Left lung (tissue), 4 donors: ENCODE measurements at regions not wholly inside any gene's neighbourhood (a gene's known extent, or its start where the extent isn't known, plus 50 kb on each side); places are given as distances from the start of the nearest gene placed in this dataset.

ENCODE experiments used
- ATAC-seq: fragments of 200-7000 bp; cut with Tn5 transposase; one replicate; pipeline ENCODE4 v1.9.1; 2020; ENCODE audit warnings: moderate library complexity
- DNase-seq, 4 donors: peaks; one replicate each; pipeline ENCODE4 v3.0.0-alpha.2; 2013 to 2020
- H3K27ac ChIP-seq, 2 donors: fragments of 200-600 bp; sonication (generic) in 1 of 2; one replicate each; pipeline versions ENCODE4 v1.5.0 to v1.8.0; 2020 to 2021
- H3K27me3 ChIP-seq, 2 donors: fragments of 200-600 bp; sonication (generic) in 1 of 2; one replicate each; pipeline versions ENCODE4 v1.5.0 to v1.8.0; 2020 to 2021
- H3K36me3 ChIP-seq, 2 donors: fragments of 200-600 bp; sonication (generic) in 1 of 2; one replicate each; pipeline versions ENCODE4 v1.5.0 to v1.8.0; 2020 to 2021
- H3K4me1 ChIP-seq, 2 donors: fragments of 200-600 bp; one replicate each; pipeline ENCODE4 v1.8.0; 2021
- H3K4me3 ChIP-seq, 2 donors: fragments of 200-600 bp; sonication (generic) in 1 of 2; one replicate each; pipeline versions ENCODE4 v1.5.0 to v1.8.0; 2020 to 2021; ENCODE audit warnings: mild to moderate bottlenecking in 1 of 2
- H3K9me3 ChIP-seq, 2 donors: fragments of 200-600 bp; sonication (generic) in 1 of 2; one replicate each; pipeline versions ENCODE4 v1.5.0 to v1.8.0; 2020 to 2021
- intact Hi-C, 2 donors: fragments of 100-400 bp; cut with DNase I; formaldehyde crosslinking; loops; one replicate each; pipeline versions ENCODE4 v1.11.2 to v1.14.2; 2022
- TF ChIP-seq, protein P1 (sequence below), 2 donors: fragments of 200-600 bp; sonication (generic) in 1 of 2; IDR thresholded peaks; one replicate each; pipeline versions ENCODE4 v1.5.0 to v1.8.0; 2021; ENCODE audit warnings: antibody characterized with exemption in 2 of 2
- donor health status: DM: no; HTN: yes; CAD: no.
- donor health status: DM: no; HTN: no; CAD: no.

DNA sequence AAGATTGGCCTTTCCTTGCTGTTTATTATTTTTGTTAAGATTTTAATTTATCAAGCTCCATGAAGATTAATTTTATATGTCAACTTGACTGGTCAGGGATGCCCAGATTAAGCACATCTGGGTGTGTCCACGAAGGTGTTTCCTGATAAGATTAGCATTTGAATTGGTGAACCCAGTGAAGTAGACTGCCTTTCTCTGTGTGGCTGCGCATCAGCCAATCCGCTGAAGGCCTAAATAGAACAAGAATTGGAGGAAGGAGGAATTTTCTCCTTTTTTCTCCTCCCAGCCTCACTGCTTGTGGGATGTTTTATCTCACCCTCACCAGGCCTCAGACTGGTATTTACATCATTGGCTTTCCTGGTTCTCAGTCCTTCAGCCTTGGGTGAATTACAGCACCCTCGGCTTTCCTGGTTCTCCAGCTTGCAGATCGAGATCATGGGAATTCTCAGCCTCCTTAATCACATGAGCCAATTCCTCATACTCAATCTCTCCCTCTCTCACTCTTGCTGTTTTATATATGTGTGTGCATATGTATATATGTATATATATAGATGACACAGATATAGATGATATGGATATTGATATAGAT is 135.4 kb upstream of the SPEF2 start:
- Histone ChIP-seq H3K27me3 (no peaks in the 10 kb centered on the region), H3K27ac (no peak overlapping the region), H3K36me3 (no peaks in the 10 kb centered on the region), H3K4me3 (no peak overlapping the region), H3K4me1 (peaks cover 13 to 34% of the 10 kb centered on the region in 2 donors), H3K9me3 (no peaks in the 10 kb centered on the region)
- intact Hi-C loops, result no loop called here
- DNase-seq (no peak), ATAC-seq (no peak)
- TF ChIP-seq, protein P1, sequence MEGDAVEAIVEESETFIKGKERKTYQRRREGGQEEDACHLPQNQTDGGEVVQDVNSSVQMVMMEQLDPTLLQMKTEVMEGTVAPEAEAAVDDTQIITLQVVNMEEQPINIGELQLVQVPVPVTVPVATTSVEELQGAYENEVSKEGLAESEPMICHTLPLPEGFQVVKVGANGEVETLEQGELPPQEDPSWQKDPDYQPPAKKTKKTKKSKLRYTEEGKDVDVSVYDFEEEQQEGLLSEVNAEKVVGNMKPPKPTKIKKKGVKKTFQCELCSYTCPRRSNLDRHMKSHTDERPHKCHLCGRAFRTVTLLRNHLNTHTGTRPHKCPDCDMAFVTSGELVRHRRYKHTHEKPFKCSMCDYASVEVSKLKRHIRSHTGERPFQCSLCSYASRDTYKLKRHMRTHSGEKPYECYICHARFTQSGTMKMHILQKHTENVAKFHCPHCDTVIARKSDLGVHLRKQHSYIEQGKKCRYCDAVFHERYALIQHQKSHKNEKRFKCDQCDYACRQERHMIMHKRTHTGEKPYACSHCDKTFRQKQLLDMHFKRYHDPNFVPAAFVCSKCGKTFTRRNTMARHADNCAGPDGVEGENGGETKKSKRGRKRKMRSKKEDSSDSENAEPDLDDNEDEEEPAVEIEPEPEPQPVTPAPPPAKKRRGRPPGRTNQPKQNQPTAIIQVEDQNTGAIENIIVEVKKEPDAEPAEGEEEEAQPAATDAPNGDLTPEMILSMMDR (IDR thresholded peaks at IDR 0.05), result no peak

DNA sequence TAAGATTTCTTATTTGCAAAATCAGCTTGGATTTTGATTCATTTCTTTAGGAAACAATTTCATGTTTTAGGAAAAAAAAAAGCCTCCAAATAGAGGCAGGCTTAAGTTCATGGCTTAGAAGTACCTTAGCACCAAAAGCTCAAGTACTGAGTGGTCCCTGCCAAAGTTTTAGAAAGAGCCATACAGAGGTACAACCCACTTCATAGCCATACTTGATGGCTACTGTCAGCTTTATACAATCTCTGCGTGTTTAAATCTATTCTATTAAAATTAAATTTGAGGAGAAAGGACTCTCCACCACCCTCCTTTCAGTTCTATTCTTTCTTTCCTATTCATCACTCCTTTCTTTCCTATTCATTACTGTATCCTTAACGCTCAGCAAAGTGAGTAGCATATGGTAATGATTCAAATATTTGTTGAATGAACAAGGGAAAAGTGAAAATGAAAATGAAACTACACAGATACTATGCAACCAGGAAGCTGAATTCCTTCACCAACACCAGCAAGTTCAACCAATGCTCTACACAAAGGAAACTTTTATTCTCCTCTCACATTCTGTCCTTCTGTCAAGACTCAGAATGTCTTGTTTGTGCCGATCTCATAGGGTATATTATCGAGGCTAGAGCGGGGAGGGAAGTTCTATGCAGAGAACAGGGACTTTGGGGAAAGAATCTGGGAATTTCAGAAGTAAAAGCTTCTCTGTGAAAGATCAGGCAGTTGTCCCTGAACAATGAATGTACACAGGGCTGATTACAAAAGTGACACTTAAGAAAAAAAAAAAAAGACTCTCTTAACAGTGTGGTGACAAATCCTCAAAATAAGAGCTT is 138.6 kb upstream of the SPEF2 start:
- Histone ChIP-seq H3K27me3 (no peaks in the 10 kb centered on the region), H3K4me1 (peaks cover 13 to 39% of the 10 kb centered on the region in 2 donors), H3K4me3 (peak overlapping the region in 1 of 2 donors; percentile 18), H3K36me3 (no peaks in the 10 kb centered on the region), H3K27ac (peak overlapping the region; percentile 50 to 80), H3K9me3 (no peaks in the 10 kb centered on the region)
- TF ChIP-seq, protein P1 (IDR thresholded peaks at IDR 0.05), result no peak
- DNase-seq (no peak), ATAC-seq (peak; percentile 92)
- intact Hi-C loops, result no loop called here

DNA sequence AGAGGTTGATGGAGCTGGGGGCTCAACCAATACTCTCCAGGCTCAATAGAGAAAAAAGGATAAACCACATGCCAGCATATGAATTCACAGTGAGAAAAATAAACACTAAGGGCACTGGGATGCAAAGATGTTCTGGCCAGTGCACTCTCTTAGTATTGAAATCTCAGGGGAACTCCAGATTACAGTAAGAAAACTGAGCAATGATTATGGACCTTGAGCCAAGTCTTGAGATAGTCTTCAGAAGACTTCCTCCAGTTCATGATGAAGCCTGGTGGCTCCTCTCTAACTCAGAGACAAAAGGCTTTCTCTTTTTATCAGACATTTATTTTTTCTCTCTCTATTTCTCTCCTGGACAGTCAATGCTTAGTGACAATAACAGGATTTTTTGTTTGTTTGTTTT is 139.8 kb upstream of the SPEF2 start:
- H3K9me3 ChIP-seq, result no peaks in the 10 kb centered on the region
- peaks cover 4 to 27% of the 10 kb centered on the region in 2 donors for H3K4me1 ChIP-seq
- no peak overlapping the region for H3K27ac ChIP-seq
- no peak overlapping the region for H3K4me3 ChIP-seq
- H3K27me3 ChIP-seq, result no peaks in the 10 kb centered on the region
- TF ChIP-seq, protein P1 (IDR thresholded peaks at IDR 0.05), result no peak
- ATAC-seq (no peak), DNase-seq (no peak)
- H3K36me3 ChIP-seq, result no peaks in the 10 kb centered on the region
- intact Hi-C loops, result no loop called here

DNA sequence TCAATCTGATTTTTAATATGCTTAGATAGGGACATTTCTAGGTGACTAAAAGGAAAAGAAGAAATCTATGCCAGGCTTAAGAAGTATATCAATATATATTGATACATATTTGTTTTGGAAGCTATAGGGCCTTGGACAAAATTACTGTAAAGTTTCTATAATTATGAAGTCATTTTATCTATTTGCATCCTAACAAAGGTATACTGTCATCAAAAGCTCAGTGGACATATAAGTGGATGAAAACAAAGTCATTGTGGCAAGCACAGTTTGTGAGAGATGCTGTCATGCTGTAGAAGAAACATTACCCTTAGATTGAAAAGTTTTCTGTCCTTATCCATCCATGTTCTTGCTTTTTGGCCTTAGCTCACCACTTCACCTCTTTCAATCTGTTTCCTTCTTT is 140.3 kb upstream of the SPEF2 start:
- no peak overlapping the region for H3K27ac ChIP-seq
- DNase-seq, result no peak
- H3K36me3 ChIP-seq, result no peaks in the 10 kb centered on the region
- no peaks in the 10 kb centered on the region for H3K9me3 ChIP-seq
- peaks cover 0 to 22% of the 10 kb centered on the region in 2 donors for H3K4me1 ChIP-seq
- H3K27me3 ChIP-seq, result no peaks in the 10 kb centered on the region
- no peak overlapping the region for H3K4me3 ChIP-seq
- ATAC-seq, result no peak
- intact Hi-C loops, result no loop called here
- TF ChIP-seq, protein P1 (IDR thresholded peaks at IDR 0.05), result no peak

DNA sequence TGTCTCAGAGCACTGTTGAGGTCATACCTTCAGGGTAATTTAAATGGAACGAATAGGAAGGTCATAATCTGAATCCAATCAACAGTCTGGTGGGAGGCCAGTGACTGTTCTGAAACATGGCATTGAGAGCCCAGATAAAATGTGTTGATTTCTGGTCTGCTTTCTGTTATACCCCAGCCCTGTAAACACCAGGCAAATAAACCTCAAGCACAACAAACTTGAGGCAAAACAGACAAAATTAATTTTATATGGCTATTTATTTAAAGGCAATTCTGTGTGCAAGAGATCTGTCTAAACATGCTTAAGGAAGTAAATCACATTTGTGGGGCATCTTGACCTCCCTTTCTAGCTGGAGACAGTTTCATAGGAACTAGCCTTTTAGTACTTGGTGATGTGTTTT is 140.9 kb upstream of the SPEF2 start:
- H3K36me3 ChIP-seq, result no peaks in the 10 kb centered on the region
- no peak for DNase-seq
- ATAC-seq, result no peak
- no peaks in the 10 kb centered on the region for H3K27me3 ChIP-seq
- no peaks in the 10 kb centered on the region for H3K9me3 ChIP-seq
- H3K4me3 ChIP-seq, result no peak overlapping the region
- TF ChIP-seq, protein P1 (IDR thresholded peaks at IDR 0.05), result no peak
- H3K27ac ChIP-seq, result no peak overlapping the region
- H3K4me1 ChIP-seq, result peaks cover 0 to 22% of the 10 kb centered on the region in 2 donors
- intact Hi-C loops, result no loop called here
